Smooth muscle cell (in vitro differentiated cells): ENCODE measurements at regions not wholly inside any gene's neighbourhood (a gene's known extent, or its start where the extent isn't known, plus 50 kb on each side); places are given as distances from the start of the nearest gene placed in this dataset.

Experiments
- DNase-seq: peaks from one replicate; lab custom pipeline; 2025; ENCODE audit not compliant: unreplicated experiment; lab: John Stamatoyannopoulos, UW
- H2AFZ ChIP-seq: fragments of 200-600 bp; sonication (generic); 2 replicates; pipeline ENCODE4 v1.6.0; 2016; ENCODE audit warnings: antibody characterized with exemption, low read depth, mild to moderate bottlenecking
- H3F3A ChIP-seq: fragments of 200-600 bp; sonication (generic); 2 replicates; pipeline ENCODE4 v1.6.0; 2017; ENCODE audit warnings: antibody characterized with exemption, low read depth
- H3K27ac ChIP-seq: fragments of 200-600 bp; sonication (generic); 2 replicates; pipeline ENCODE4 v1.5.1; 2016; ENCODE audit warnings: low read depth, mild to moderate bottlenecking
- H3K27me3 ChIP-seq: fragments of 200-600 bp; sonication (generic); 2 replicates; pipeline ENCODE4 v1.6.1; 2016; ENCODE audit warnings: low read depth, mild to moderate bottlenecking
- H3K36me3 ChIP-seq: fragments of 200-600 bp; sonication (generic); 2 replicates; pipeline ENCODE4 v1.5.1; 2016; ENCODE audit warnings: low read depth
- H3K4me1 ChIP-seq: fragments of 200-600 bp; sonication (generic); 2 replicates; pipeline ENCODE4 v1.5.1; 2016; ENCODE audit warnings: low read depth
- H3K4me2 ChIP-seq: fragments of 200-600 bp; sonication (generic); 2 replicates; pipeline ENCODE4 v1.6.0; 2016; ENCODE audit warnings: mild to moderate bottlenecking
- H3K4me3 ChIP-seq: fragments of 200-600 bp; sonication (generic); 2 replicates; pipeline ENCODE4 v1.5.1; 2016; ENCODE audit warnings: mild to moderate bottlenecking
- H3K79me2 ChIP-seq: fragments of 200-600 bp; sonication (generic); 2 replicates; pipeline ENCODE4 v1.6.0; 2016; ENCODE audit warnings: low read depth, mild to moderate bottlenecking
- H3K9ac ChIP-seq: fragments of 200-600 bp; sonication (generic); 2 replicates; pipeline ENCODE4 v1.6.0; 2016; ENCODE audit warnings: low read depth
- H3K9me3 ChIP-seq: fragments of 200-600 bp; sonication (generic); replicated peaks from 2 replicates; pipeline ENCODE4 v1.5.1; 2016; ENCODE audit warnings: low read depth
- H4K20me1 ChIP-seq: fragments of 200-600 bp; sonication (generic); 2 replicates; pipeline ENCODE4 v1.6.0; 2016; ENCODE audit warnings: low read depth
- WGBS: methylation state at CpG from one replicate; pipeline ENCODE4 v1.1.7; 2016; ENCODE audit warnings: low lambda C conversion rate; 5-methylcytosine and 5-hydroxymethylcytosine counted together
- TF ChIP-seq, protein P1 (sequence below): fragments of 200-600 bp; sonication (generic); IDR thresholded peaks from 2 replicates; pipeline ENCODE4 v1.5.1; 2017; ENCODE audit warnings: borderline replicate concordance, mild to moderate bottlenecking, antibody characterized with exemption; ENCODE audit not compliant: insufficient read depth, poor library complexity, severe bottlenecking

GRCh38 chr2:221716426-221717303 lies 144.6 kb upstream of the EPHA4 start:
- no peaks in the 10 kb centered on the region for H4K20me1 ChIP-seq
- H2AFZ ChIP-seq, result peak overlapping the region; percentile 80
- peak overlapping the region; percentile 16 for H3K4me3 ChIP-seq
- H3K9me3 ChIP-seq, result no peaks in the 10 kb centered on the region
- peaks cover 2% of the 10 kb centered on the region for H3K27me3 ChIP-seq
- H3K4me2 ChIP-seq, result peak overlapping the region; percentile 73
- no peak for DNase-seq
- H3K9ac ChIP-seq, result peak overlapping the region; percentile 75
- no peaks in the 10 kb centered on the region for H3K79me2 ChIP-seq
- H3K36me3 ChIP-seq, result no peaks in the 10 kb centered on the region
- H3K27ac ChIP-seq, result peak overlapping the region; percentile 87
- 68% methylated on average over 10 of the region's 10 CpGs for whole genome bisulfite sequencing
- H3F3A ChIP-seq, result no peaks in the 10 kb centered on the region
- peaks cover 14% of the 10 kb centered on the region for H3K4me1 ChIP-seq
- TF ChIP-seq, protein P1, sequence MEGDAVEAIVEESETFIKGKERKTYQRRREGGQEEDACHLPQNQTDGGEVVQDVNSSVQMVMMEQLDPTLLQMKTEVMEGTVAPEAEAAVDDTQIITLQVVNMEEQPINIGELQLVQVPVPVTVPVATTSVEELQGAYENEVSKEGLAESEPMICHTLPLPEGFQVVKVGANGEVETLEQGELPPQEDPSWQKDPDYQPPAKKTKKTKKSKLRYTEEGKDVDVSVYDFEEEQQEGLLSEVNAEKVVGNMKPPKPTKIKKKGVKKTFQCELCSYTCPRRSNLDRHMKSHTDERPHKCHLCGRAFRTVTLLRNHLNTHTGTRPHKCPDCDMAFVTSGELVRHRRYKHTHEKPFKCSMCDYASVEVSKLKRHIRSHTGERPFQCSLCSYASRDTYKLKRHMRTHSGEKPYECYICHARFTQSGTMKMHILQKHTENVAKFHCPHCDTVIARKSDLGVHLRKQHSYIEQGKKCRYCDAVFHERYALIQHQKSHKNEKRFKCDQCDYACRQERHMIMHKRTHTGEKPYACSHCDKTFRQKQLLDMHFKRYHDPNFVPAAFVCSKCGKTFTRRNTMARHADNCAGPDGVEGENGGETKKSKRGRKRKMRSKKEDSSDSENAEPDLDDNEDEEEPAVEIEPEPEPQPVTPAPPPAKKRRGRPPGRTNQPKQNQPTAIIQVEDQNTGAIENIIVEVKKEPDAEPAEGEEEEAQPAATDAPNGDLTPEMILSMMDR, result no peak

GRCh38 chr2:221715523-221716247 lies 143.6 kb upstream of the EPHA4 start:
- peak overlapping the region; percentile 51 for H3K9ac ChIP-seq
- H4K20me1 ChIP-seq, result no peaks in the 10 kb centered on the region
- no peaks in the 10 kb centered on the region for H3K36me3 ChIP-seq
- H2AFZ ChIP-seq, result no peak overlapping the region
- H3F3A ChIP-seq, result no peaks in the 10 kb centered on the region
- TF ChIP-seq, protein P1, result no peak
- peak overlapping the region; percentile 73 for H3K4me2 ChIP-seq
- DNase-seq, result no peak
- H3K4me1 ChIP-seq, result peaks cover 14% of the 10 kb centered on the region
- peak overlapping the region; percentile 87 for H3K27ac ChIP-seq
- peaks cover 12% of the 10 kb centered on the region for H3K27me3 ChIP-seq
- 65% methylated on average over 6 of the region's 6 CpGs for WGBS
- H3K9me3 ChIP-seq, result no peaks in the 10 kb centered on the region
- H3K79me2 ChIP-seq, result no peaks in the 10 kb centered on the region
- peak overlapping the region; percentile 16 for H3K4me3 ChIP-seq

GRCh38 chr2:221710744-221711143 lies 138.6 kb upstream of the EPHA4 start:
- no peak for DNase-seq
- WGBS, result 98% methylated on average over 3 of the region's 3 CpGs
- TF ChIP-seq, protein P1, result no peak
- Histone ChIP-seq H3K9ac (no peak overlapping the region), H3K36me3 (no peaks in the 10 kb centered on the region), H3K27ac (no peak overlapping the region), H3K27me3 (peaks cover 16% of the 10 kb centered on the region), H3F3A (no peaks in the 10 kb centered on the region), H2AFZ (no peak overlapping the region), H3K4me3 (no peak overlapping the region), H4K20me1 (no peaks in the 10 kb centered on the region), H3K4me2 (no peak overlapping the region), H3K4me1 (peaks cover 5% of the 10 kb centered on the region), H3K9me3 (no peaks in the 10 kb centered on the region), H3K79me2 (no peaks in the 10 kb centered on the region)
